HUDEP-2 (cell line): ENCODE measurements at regions not wholly inside any gene's neighbourhood (a gene's known extent, or its start where the extent isn't known, plus 50 kb on each side); places are given as distances from the start of the nearest gene placed in this dataset.

ENCODE experiments used
- DNase-seq, 76 experiments: peaks; one replicate each; lab custom pipeline; 2025; ENCODE audit not compliant: unreplicated experiment in 76 of 76; lab: John Stamatoyannopoulos, UW

DNA sequence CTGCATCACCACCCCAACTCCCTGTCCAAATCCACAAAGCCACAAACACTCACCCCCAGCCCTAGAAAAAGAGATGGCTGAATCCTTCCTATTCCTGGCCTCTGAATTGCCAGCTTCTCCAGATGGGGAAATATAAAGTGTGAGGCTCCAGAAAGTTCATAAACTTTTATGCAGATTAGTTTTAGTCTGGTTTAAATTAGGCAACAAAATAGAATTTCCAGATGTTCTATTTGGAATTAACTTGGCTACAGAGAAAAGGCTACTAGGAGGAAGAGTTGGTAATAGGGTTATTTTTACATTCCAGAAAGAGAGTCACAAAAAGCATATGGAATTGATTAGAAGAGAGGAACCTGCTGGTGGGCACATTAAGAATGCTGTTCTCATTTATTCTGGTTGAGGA is 56.0 kb downstream of the EN1 start:
- DNase-seq: no peak

- no peak for DNase-seq
Observed at GRCh38 chr2:118786746-118787145, 60.7 kb downstream of the EN1 start.

DNA sequence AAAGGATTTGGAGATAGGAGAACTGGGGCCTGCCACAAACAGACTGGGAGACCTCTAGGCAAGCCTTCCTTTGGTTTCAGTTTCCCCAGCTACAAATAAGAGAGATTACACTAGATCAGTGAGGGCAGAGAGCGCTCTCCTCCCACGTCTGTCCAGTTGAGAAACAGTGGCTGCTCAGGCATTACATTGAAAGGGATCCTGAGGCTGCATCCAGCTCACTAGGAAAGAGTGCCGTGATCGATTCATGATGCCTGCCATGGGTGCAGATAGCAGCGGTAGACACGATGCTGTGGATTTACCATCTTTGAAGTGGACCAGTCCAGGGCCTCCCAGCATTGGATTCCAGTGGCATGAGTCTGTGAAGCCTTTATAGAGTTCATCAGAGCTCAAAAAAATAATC is 62.6 kb downstream of the EN1 start:
- no peak for DNase-seq

- no peak for DNase-seq
Observed at GRCh38 chr2:118779362-118779761, 68.1 kb downstream of the EN1 start.

DNA sequence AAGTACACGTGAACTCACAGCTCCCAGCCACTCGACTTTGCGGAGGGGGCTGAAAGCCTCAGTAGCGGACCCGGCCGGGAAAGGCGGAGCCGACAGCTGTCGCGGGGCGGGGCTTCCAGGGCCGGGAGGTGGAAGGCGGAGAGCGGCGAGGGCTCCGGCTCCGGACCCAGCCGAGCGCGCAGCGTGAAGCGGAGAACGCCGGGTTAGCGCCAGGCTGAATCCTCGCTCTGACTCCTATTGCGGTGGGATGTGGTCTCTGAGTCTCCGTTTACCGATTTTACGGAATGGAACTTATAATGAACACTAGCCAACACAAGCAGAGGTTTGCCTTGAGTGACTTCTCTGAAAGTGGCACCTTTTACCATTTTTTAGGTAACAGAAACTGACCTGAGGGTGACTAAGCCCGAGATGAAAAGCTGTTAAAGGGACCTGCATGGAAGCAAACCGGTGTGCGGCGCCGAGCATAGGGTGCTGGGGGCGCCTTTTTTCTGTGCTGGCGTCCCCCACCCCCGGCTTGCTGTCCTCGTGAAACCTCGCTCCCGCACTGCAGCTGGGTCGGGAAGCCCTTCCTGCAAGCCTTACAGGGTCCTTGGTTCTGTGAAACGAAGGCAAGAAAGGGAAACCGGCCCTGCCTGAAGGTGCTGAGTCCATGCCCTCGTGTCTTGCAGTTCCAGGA is 72.9 kb downstream of the EN1 start:
- peak in 16 of 76 experiments; percentile 1 to 27 (median 14) for DNase-seq

DNA sequence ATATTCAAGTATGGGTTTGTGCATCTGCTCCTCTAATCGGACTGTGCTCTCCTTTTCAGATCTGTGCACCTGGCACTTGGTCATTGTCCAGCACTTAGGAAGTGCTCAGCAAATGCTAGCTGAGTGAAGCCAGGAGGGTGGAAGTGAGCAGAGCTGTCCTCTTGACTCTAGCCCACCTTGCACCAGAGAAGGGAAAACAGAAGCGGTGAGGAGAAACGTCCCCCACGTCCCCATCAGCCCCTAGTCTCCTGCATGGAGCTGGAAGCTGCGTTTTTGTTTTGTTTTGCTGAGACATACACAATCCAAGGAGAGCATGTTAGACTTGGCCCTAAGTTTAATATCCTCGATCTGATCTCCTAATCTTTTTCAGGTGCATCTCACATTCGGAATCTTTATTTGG is 73.6 kb downstream of the EN1 start:
- DNase-seq: no peak

DNA sequence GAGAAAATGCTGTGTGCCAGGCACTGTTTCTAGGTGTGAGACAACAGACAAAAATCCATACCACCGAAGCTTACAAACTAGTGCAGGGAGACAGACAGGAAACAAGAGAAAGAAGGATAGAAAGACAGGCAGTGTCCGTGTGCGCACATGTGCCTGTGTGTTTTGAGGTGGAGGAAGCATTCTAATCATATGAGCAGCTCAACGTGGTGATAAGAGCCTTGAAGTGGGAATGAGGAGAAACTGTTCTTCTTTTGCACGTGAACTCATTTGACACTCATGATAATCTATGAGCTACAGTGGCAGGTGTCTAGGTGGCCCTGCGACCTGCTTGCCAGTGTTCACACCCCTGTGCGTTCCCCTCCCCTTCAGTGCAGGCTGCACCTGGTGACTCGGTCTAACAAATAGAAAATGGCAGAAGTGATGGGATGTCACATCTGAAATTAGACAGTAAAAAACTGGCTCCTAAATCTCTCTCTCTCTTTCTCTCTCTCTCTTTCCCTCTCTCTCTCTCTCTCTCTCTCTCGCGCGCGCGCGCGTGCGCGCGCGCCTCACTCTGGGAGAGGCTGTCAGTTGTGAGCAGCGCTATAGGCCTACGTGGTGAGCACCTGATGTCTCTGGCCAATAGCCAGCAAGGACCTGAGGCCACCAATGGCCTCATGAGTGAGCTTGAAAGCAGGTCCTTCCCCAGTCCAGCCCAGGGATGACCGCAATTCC is 74.8 kb downstream of the EN1 start:
- no peak for DNase-seq

DNA sequence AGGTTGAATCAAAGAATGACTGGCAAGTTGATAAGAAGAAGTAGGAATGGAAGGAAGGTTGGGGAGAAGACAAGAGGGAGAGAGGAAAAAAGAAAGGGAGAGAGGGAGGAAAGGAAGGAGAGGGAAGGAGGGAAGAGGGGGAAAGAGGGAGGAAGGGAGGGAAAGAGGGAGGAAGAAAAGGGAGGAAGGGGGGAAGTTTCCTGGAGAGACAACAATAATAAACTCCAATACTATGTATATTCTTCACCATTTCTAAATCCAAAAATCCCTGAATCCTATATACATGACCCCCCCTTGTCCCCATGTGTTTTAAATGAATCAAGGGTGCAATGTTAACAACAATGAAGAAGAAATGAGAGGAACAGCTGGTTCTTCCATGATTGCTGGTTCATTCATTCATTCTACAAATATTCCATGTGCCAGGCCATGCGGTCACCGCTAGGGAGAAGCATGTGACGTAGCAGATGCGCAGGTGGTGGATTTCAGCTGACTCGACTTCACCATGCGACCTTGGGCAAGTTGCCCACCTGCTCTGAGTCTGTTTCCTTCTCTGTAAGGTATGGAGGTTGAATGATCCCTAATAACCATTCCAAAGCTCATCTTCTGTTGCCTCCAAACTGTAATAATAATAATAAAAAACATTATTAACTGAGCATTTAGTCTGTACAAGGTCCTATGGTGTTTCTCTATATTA is 77.6 kb downstream of the EN1 start:
- DNase-seq: no peak

DNA sequence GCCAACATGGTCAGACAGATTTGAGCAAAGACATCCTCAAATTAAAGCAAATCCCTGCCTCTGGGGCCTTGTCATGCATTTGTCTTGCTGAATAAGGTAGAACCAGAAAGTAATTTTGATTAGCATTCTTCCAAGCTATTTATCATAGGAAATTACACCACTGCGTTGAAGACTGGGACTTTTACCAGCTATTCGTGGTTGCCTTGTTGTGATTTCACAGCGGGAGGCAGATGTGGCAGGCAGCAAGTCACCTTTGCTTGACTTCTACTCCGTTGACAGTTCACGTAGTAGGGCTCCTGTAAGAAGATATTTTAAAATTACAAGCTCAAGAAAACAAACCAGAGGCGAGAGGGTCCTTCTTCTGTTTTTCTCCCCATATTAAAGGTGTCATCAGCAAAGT is 80.6 kb downstream of the EN1 start:
- DNase-seq: no peak

DNA sequence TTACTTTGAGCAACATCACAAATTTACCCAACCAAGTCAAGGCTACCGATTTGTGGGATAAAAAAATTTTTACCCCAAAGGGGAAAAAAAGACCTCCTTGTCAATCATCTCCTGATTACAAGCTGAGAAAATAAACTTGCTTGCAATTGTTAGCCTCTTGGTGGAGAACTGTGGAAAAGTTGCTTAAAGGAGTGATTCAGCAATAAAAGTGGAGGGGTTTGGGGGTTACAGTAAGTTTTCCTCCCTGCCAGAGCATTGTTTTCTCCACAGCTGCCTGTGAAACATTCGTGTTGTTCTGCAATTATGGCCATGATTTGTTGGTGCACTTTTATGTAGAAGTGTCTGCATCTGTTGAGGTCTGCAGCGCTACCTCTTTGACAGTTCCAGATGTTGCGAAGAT is 82.6 kb downstream of the EN1 start:
- DNase-seq: no peak

DNA sequence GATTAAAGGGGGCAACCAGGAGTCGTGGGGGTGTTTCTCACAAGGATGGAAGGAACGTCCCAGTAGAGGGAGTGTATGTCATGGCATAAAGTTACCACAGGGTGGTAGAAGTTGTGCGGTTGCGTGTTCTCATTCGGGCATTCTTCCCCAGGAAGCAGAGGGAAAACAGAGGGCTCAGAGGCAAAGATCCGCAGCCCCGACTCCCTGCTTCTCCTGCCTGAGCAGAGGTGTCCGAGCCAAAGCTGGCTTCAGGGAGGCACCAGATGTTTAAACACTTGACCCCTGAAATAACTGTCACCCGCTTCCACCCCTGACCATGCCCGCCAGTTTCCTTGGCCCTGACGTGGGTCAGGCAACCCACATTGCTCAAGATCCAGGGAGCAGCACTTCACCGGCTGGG is 83.7 kb downstream of the EN1 start:
- DNase-seq: peak in 8 of 76 experiments; percentile 1 to 19 (median 3)

DNA sequence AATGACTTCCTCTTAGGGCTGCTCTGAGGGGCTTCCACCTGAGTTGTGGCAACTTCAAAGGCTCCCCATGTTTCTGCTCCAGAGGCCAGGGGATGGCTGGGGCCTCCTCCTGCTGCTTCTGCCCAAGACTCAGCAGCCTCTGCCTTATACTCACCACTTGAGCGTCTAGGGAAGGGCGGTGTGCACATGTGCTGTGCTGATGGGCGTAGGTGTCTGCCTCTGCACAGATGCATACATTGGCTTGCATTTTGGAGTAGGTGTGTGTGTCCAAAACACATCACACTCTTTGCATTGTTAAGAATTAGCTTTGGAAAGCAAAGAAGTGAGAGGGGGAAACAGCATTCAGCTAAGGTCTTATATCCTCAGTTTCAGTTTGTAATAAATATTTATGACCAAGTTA is 85.2 kb downstream of the EN1 start:
- no peak for DNase-seq

DNA sequence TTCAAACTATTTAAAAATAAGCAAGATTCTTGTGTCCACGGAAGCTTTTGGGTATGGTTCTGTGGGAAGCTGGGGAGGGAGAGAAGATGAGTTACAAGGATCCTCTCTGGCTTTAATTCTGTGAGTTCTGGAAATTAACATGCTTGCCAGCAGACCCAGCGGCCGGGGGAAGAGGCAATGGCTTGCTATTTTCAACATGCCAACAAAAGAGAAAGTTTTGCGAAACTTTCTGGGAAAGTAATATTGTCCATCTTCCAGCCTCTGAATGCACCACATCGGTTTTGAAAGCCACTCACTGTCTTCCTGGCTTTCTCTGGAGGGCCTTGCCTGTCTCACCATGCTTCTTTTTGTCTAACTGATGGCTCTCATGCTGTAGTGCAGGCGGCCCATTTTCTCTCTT is 85.7 kb downstream of the EN1 start:
- no peak for DNase-seq

GRCh38 chr2:118755901-118756300 is 91.5 kb downstream of the EN1 start:
- DNase-seq: no peak

GRCh38 chr2:118755384-118755783 is 92.1 kb downstream of the EN1 start:
- DNase-seq: no peak

- DNase-seq: no peak
Observed at GRCh38 chr2:118752762-118753429, 94.6 kb downstream of the EN1 start.

DNA sequence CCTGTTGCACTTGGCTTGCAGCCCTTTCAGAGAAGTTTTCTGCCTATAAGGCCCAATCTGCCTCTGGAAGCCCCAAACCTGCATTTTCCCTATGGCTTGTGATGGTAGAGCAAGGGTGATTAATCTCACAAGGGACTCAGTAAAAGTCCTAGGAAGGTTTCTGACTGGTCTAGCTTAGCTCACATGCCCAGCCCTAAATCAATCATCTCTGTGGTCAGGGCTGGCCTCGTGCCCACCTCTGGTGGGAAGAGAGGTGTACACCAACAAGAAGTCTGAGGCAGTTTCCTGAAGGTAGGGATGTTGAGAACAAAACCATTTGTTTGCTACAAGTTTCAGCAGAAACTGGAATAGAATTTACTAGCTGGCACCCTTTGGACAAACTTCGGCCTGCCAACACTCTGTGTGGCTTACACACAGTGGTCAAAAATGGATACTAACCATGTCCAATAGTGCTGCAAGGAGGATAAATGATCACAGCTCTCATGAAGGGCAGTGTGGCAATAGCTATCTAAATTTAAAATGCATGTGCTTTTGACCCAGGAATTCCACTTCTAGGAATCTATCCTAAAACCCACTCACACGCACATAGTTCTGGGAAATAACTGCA is 96.4 kb downstream of the EN1 start:
- no peak for DNase-seq

GRCh38 chr2:118748245-118748885 is 99.1 kb downstream of the EN1 start:
- no peak for DNase-seq

GRCh38 chr2:118747637-118748036 is 99.8 kb downstream of the EN1 start:
- DNase-seq: no peak

DNA sequence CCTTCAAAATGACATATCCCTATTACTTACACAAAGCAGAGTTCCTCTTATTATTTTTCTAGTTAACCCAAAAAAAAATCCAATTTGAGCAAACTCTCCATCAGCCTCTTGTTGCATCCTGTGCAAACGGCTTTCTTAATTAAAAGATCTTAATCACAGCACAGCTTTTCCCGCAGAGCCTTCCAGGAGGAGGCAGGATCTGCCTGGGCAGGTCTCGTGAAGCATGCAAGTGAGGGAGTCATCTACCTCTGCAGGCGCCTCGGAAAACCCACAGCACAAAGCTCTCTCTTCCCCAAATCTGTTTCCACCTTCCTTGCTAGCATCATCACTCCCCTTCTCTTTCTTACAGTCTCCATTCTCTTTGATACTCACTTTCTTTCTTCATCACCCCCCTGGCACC is 100.4 kb downstream of the EN1 start:
- DNase-seq: no peak
